Endothelial cell of umbilical vein (primary cell): ENCODE measurements at regions not wholly inside any gene's neighbourhood (a gene's known extent, or its start where the extent isn't known, plus 50 kb on each side); places are given as distances from the start of the nearest gene placed in this dataset.
"Not testable (repeated sequence)": the region's sequence is repeated elsewhere in the genome, so short reads cannot be mapped to it uniquely, and the experiment has no call there.

ENCODE experiments used
- BruUV-seq: library from RNA; stranded (reverse); fragments of 400-500 nt; replicated peaks from 2 replicates; lab custom pipeline; 2021; lab: Mats Ljungman, UMichigan
- CTCF ChIA-PET: fragments of 300-600, 350-600 bp; sonication (Branson Sonifier 250); formaldehyde crosslinking; loops from one replicate; lab custom pipeline; 2021; ENCODE audit warnings: antibody characterized with exemption, inconsistent platforms; lab: Charles Lee
- POLR2A ChIA-PET: fragments of 300-600, 350-600 bp; sonication (Branson Sonifier 250); formaldehyde crosslinking; loops from one replicate; lab custom pipeline; 2021; ENCODE audit warnings: antibody characterized with exemption, inconsistent platforms; lab: Charles Lee
- DNase-seq: peaks from one replicate; pipeline ENCODE4 v3.0.0-alpha.2; 2011; ENCODE audit warnings: low read depth, low spot score
- FAIRE-seq: peaks from 2 replicates; lab custom pipeline; 2011; peaks lifted over from hg19 to GRCh38; lab: Jason Lieb, UNC
- H2AFZ ChIP-seq: 2 replicates; pipeline ENCODE4 v1.6.0; 2012; ENCODE audit warnings: low read depth, low read length, control low read depth, inconsistent platforms
- H3K27ac ChIP-seq: 2 replicates; pipeline ENCODE4 v1.5.1; 2011; ENCODE audit warnings: low read depth, mild to moderate bottlenecking, control low read depth, low read length, moderate library complexity; ENCODE audit not compliant: insufficient read depth
- H3K27me3 ChIP-seq, 2 experiments: 2 replicates each; pipeline versions ENCODE4 v1.6.0 to v1.6.1; 2011; ENCODE audit warnings: low read length in 2 of 2, mixed read lengths in 1 of 2; ENCODE audit not compliant: control insufficient read depth in 2 of 2, insufficient read depth in 2 of 2
- H3K36me3 ChIP-seq, 2 experiments: 2 replicates in 1 of 2; 3 replicates in 1 of 2; pipeline ENCODE4 v1.5.1; 2011; ENCODE audit warnings: low read length in 2 of 2, mild to moderate bottlenecking in 1 of 2, moderate library complexity in 1 of 2; ENCODE audit not compliant: control insufficient read depth in 2 of 2, insufficient read depth in 2 of 2; ENCODE audit errors: extremely low read depth in 1 of 2
- H3K4me1 ChIP-seq: 3 replicates; pipeline ENCODE4 v1.5.1; 2011; ENCODE audit warnings: mild to moderate bottlenecking, low read length; ENCODE audit not compliant: control insufficient read depth, insufficient read depth; ENCODE audit errors: extremely low read depth
- H3K4me2 ChIP-seq: 2 replicates; pipeline ENCODE4 v1.6.1; 2011; ENCODE audit warnings: low read length, control low read depth, mixed read lengths; ENCODE audit not compliant: insufficient read depth
- H3K4me3 ChIP-seq, 3 experiments: fragments of 200-600 bp in 1 of 3; sonication (generic), shearing (Covaris generic) in 1 of 3; replicated peaks in 1 of 3; 2 replicates each; pipeline ENCODE4 v1.5.1; 2011 to 2016; ENCODE audit warnings: control low read depth in 3 of 3, low read length in 3 of 3, mild to moderate bottlenecking in 2 of 3, inconsistent platforms in 1 of 3, low read depth in 1 of 3, moderate library complexity in 1 of 3; ENCODE audit not compliant: insufficient read depth in 1 of 3
- H3K79me2 ChIP-seq: 2 replicates; pipeline ENCODE4 v1.6.0; 2012; ENCODE audit warnings: low read length, inconsistent platforms; ENCODE audit not compliant: control insufficient read depth, insufficient read depth
- H3K9ac ChIP-seq: replicated peaks from 2 replicates; pipeline ENCODE3; 2011; ENCODE audit warnings: low read length, control low read depth; ENCODE audit not compliant: insufficient read depth; ENCODE audit errors: extremely low read depth
- H3K9me1 ChIP-seq: replicated peaks from 3 replicates; pipeline ENCODE4 v1.6.0; 2011; ENCODE audit warnings: mild to moderate bottlenecking, low read length; ENCODE audit not compliant: control insufficient read depth, insufficient read depth; ENCODE audit errors: extremely low read depth
- H3K9me3 ChIP-seq: replicated peaks from 2 replicates; pipeline ENCODE4 v1.5.1; 2012; ENCODE audit warnings: low read length, inconsistent platforms; ENCODE audit not compliant: control insufficient read depth, insufficient read depth
- H4K20me1 ChIP-seq: replicated peaks from 2 replicates; pipeline ENCODE3; 2011; ENCODE audit warnings: mild to moderate bottlenecking, low read length; ENCODE audit not compliant: control insufficient read depth, insufficient read depth; ENCODE audit errors: extremely low read depth
- dilution Hi-C: fragments of 300-500 bp; cut with MboI; formaldehyde crosslinking; loops from one replicate; pipeline ENCODE4 v1.15.0; 2019; ENCODE audit warnings: low sequenced_read_pairs; ENCODE audit not compliant: extremely low pct_ligation_motif_present
- intact Hi-C: fragments of 100-400 bp; cut with micrococcal nuclease; formaldehyde crosslinking; loops from one replicate; pipeline ENCODE4 v1.10.0; 2022

GRCh38 chr22:10678720-10679119 is 4849.3 kb upstream of the OR11H1 start:
- not testable (repeated sequence) for H3K27ac ChIP-seq, H2AFZ ChIP-seq

GRCh38 chr22:10685436-10685835 is 4842.6 kb upstream of the OR11H1 start:
- H3K4me3 ChIP-seq, FAIRE-seq, POLR2A ChIA-PET, dilution Hi-C loops, CTCF ChIA-PET, H3K9me3 ChIP-seq, H3K9ac ChIP-seq, H3K9me1 ChIP-seq, H3K36me3 ChIP-seq, H3K4me2 ChIP-seq, H3K27me3 ChIP-seq, H2AFZ ChIP-seq, H3K79me2 ChIP-seq, H3K4me1 ChIP-seq, DNase-seq, BruUV-seq, H4K20me1 ChIP-seq, intact Hi-C loops, H3K27ac ChIP-seq: not testable (repeated sequence)

More at GRCh38 chr22:10678720-10679119, 4849.3 kb upstream of the OR11H1 start:
- H3K79me2 ChIP-seq, H3K9ac ChIP-seq, H3K4me1 ChIP-seq, H3K9me1 ChIP-seq, FAIRE-seq, H3K36me3 ChIP-seq, DNase-seq, dilution Hi-C loops, H3K27me3 ChIP-seq, H3K4me2 ChIP-seq, H4K20me1 ChIP-seq, H3K9me3 ChIP-seq, intact Hi-C loops, POLR2A ChIA-PET, CTCF ChIA-PET, BruUV-seq, H3K4me3 ChIP-seq: not testable (repeated sequence)

- CTCF ChIA-PET: not testable (repeated sequence)
Observed at GRCh38 chr22:10687256-10687655, 4840.7 kb upstream of the OR11H1 start.

GRCh38 chr22:10698836-10699235 is 4829.2 kb upstream of the OR11H1 start:
- H2AFZ ChIP-seq: not testable (repeated sequence)

More at GRCh38 chr22:10687256-10687655, 4840.7 kb upstream of the OR11H1 start:
- DNase-seq, H2AFZ ChIP-seq, POLR2A ChIA-PET, H3K36me3 ChIP-seq, H3K9ac ChIP-seq, H3K9me1 ChIP-seq, H3K79me2 ChIP-seq, H3K4me3 ChIP-seq, H3K4me2 ChIP-seq, H4K20me1 ChIP-seq, FAIRE-seq, H3K27ac ChIP-seq, dilution Hi-C loops, H3K27me3 ChIP-seq, BruUV-seq, intact Hi-C loops, H3K4me1 ChIP-seq, H3K9me3 ChIP-seq: not testable (repeated sequence)

More at GRCh38 chr22:10698836-10699235, 4829.2 kb upstream of the OR11H1 start:
- H3K4me1 ChIP-seq, H3K9me3 ChIP-seq, DNase-seq, CTCF ChIA-PET, POLR2A ChIA-PET, H3K4me3 ChIP-seq, H3K9me1 ChIP-seq, H3K36me3 ChIP-seq, H3K27ac ChIP-seq, H4K20me1 ChIP-seq, dilution Hi-C loops, intact Hi-C loops, H3K79me2 ChIP-seq, H3K9ac ChIP-seq, H3K27me3 ChIP-seq, H3K4me2 ChIP-seq, FAIRE-seq, BruUV-seq: not testable (repeated sequence)
